ENCODE measurements at regions not wholly inside any gene's neighbourhood (a gene's known extent, or its start where the extent isn't known, plus 50 kb on each side); places are given as distances from the start of the nearest gene placed in this dataset.

DNA sequence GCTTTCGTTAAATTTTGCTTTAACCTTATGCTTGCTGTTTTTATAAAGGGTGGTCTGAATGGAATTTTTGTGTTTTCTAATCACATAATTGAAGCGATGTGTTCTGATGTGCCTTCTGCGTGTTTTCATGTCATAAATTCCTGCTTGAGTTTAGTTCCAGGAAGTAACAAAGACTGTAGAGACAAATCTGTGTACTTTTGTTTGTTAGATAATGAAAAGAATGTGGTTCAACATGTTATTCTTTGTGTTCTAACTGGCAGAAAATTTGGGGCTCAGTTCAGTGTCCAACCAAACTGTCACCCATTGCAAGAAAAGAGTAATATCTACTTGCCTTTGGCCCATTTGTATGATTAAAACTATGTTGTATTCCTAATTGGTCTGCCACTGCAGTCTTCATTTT, 324.0 kb downstream of the DIPK2A start:
- TF ChIP-seq, protein P1, sequence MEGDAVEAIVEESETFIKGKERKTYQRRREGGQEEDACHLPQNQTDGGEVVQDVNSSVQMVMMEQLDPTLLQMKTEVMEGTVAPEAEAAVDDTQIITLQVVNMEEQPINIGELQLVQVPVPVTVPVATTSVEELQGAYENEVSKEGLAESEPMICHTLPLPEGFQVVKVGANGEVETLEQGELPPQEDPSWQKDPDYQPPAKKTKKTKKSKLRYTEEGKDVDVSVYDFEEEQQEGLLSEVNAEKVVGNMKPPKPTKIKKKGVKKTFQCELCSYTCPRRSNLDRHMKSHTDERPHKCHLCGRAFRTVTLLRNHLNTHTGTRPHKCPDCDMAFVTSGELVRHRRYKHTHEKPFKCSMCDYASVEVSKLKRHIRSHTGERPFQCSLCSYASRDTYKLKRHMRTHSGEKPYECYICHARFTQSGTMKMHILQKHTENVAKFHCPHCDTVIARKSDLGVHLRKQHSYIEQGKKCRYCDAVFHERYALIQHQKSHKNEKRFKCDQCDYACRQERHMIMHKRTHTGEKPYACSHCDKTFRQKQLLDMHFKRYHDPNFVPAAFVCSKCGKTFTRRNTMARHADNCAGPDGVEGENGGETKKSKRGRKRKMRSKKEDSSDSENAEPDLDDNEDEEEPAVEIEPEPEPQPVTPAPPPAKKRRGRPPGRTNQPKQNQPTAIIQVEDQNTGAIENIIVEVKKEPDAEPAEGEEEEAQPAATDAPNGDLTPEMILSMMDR (conservative IDR thresholded peaks at IDR 0.05): no peak
- no peak for TF ChIP-seq EZH2 (IDR thresholded peaks at IDR 0.05; ENCODE audit: low read depth)

All from PC-9 (cell line).